HUDEP-2 (cell line): ENCODE measurements at regions not wholly inside any gene's neighbourhood (a gene's known extent, or its start where the extent isn't known, plus 50 kb on each side); places are given as distances from the start of the nearest gene placed in this dataset.
"Not testable (repeated sequence)": the region's sequence is repeated elsewhere in the genome, so short reads cannot be mapped to it uniquely, and the experiment has no call there.

Experiments used
- DNase-seq, 76 experiments: peaks; one replicate each; lab custom pipeline; 2025; ENCODE audit not compliant: unreplicated experiment in 76 of 76; lab: John Stamatoyannopoulos, UW

GRCh38 chr4:115201042-115201330, 87.6 kb upstream of the NDST4 start:
- DNase-seq, result no peak

DNA sequence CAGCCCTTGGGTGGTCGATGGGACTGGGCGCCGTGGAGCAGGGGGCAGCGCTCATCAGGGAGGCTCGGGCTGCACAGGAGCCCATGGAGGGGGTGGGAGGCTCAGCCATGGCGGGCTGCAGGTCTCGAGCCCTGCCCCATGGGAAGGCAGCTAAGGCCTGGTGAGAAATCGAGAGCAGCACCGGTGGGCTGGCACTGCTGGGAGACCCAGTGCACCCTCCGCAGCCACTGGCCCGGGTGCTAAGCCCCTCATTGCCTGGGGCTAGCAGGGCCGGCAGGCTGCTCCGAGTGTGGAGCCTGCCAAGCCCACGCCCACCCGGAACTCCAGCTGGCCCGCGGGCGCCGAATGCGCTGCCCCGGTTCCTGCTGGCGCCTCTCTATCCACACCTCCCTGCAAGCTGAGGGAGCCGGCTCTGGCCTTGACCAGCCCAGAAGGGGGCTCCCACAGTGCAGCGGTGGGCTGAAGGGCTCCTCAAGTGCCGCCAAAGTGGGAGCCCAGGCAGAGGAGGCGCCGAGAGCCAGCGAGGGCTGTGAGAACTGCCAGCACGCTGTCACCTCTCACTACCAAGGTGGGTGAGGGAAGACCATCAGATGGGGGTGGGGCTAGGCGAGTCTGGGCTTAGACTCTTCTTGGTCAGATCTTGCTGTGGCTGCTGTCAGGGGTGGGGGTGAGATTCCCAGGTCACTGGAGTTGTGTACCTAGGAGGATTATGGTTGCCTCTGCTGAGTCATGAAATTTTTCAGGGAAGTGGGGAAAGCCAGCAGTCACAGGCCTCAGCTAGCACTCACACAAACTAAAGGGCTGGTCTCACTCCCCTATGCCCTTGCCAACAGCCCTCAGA, 87.0 kb upstream of the NDST4 start:
- DNase-seq, result not testable (repeated sequence)

GRCh38 chr4:115194612-115195011, 81.2 kb upstream of the NDST4 start:
- DNase-seq, result not testable (repeated sequence)

GRCh38 chr4:115190529-115190928, 77.1 kb upstream of the NDST4 start:
- no peak for DNase-seq

DNA sequence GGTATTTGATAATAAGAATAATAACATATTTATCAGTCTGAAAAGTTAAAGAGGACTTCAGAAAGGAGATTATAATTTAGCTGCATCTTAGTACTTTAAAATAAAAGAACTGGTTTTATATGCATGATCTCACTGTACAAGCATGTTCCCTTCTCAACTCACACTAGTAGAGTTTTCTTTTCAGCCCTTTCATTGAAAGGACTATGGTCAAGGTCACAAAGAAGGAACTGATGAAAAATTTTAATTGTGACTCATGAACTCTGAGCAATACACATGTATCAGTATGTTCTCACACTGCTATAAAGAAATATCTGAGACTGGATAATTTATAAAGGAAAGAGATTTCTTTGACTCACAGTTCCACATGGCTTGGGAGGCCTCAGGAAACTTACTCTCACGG, 73.7 kb upstream of the NDST4 start:
- no peak for DNase-seq

DNA sequence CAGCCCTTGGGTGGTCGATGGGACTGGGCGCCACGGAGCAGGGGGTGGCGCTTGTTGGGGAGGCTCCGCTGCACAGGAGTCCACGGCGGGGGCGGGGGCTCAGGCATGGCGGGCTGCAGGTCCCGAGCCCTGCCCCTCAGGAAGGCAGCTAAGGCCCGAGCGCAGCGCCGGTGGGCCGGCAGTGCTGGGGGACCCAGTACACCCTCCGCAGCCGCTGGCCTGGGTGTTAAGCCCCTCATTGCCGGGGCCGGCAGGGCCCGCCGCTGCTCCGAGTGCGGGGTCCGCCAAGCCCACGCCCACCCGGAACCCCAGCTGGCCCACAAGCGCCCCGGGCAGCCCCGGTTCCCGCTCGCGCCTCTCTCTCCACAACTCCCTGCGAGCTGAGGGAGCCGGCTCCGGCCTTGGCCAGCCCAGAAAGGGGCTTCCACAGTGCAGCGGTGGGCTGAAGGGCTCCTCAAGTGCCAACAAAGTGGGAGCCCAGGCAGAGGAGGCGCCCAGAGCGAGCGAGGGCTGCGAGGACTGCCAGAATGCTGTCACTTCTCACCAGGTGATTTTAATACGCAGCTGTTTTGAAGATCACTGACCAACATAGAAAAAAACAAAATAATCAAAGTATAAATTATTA, 66.1 kb upstream of the NDST4 start:
- DNase-seq, result not testable (repeated sequence)

GRCh38 chr4:115178687-115179086, 65.3 kb upstream of the NDST4 start:
- not testable (repeated sequence) for DNase-seq

- DNase-seq, result no peak
Observed at GRCh38 chr4:115171220-115171619, 57.8 kb upstream of the NDST4 start.

DNA sequence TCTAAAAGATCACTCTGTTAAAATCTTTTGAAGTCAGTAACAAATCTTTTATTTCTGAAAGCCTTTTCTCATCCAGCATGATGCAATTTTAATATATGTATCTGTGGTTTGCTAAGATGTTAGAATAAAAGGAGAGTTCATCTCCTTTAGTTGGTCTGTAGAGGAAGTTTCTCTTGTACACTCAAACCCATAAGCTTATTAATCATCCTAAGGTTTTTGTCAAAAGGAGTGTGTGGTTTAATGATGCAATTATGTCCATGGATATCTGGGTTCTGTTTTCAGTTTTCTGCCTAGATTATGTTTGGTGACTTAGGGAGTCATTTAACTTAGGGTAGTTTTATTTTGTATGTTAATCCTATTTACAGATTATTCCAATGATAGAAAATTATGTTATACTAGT, 52.1 kb upstream of the NDST4 start:
- no peak for DNase-seq
